ENCODE measurements at regions not wholly inside any gene's neighbourhood (a gene's known extent, or its start where the extent isn't known, plus 50 kb on each side); places are given as distances from the start of the nearest gene placed in this dataset.
"Not testable (repeated sequence)": the region's sequence is repeated elsewhere in the genome, so short reads cannot be mapped to it uniquely, and the experiment has no call there.

GRCh38 chr2:64923385-64923710 is 65.9 kb upstream of the SLC1A4 start:
- Histone ChIP-seq H3K36me3 (ENCODE audit: control insufficient read depth in 2 of 2, extremely low read depth in 1 of 2, insufficient read depth in 1 of 2, low read length in 1 of 2) (no peaks in the 10 kb centered on the region), H3K27ac (ENCODE audit: low read length) (no peak overlapping the region), H3K27me3 (replicated peaks in 1 of 2; ENCODE audit: control insufficient read depth in 2 of 2, extremely low read depth in 1 of 2, insufficient read depth in 2 of 2, low read length in 1 of 2) (peaks cover 0 to 4% of the 10 kb centered on the region in 2 experiments), H3K4me1 (ENCODE audit: control insufficient read depth in 1 of 2, extremely low read depth in 1 of 2, insufficient read depth in 2 of 2, low read length in 2 of 2) (peaks cover 0 to 6% of the 10 kb centered on the region in 2 experiments), H3K4me3 (ENCODE audit: control insufficient read depth in 1 of 2, extremely low read depth in 1 of 2, low read length in 1 of 2) (no peak overlapping the region), H3K9me3 (no peaks in the 10 kb centered on the region)
- WGBS (ENCODE audit: insufficient coverage) = 100% methylated on average over 1 of the region's 2 CpGs
- POLR2A ChIA-PET = no interaction called here
- Mint-ChIP-seq H3K27me3 (no peaks in the 10 kb centered on the region), H3K36me3 (peaks cover 3% of the 10 kb centered on the region), H3K27ac (no peak overlapping the region), H3K4me3 (no peak overlapping the region), H3K4me1 (peaks cover 0 to 11% (median 5%) of the 10 kb centered on the region in 3 donors), H3K9me3 (peaks cover 0 to 12% (median 8%) of the 10 kb centered on the region in 3 donors)
- ATAC-seq (replicated peaks in 1 of 4) = no peak
- CTCF ChIA-PET = no interaction called here
- no peak for DNase-seq

- no peak overlapping the region for H3K27ac ChIP-seq (ENCODE audit: low read length)
- Mint-ChIP-seq H3K9me3 (peaks cover 0 to 12% (median 8%) of the 10 kb centered on the region in 3 donors), H3K27me3 (no peaks in the 10 kb centered on the region), H3K4me1 (peaks cover 0 to under 1% (median 0%) of the 10 kb centered on the region in 3 donors), H3K27ac (no peak overlapping the region), H3K36me3 (peaks cover 3% of the 10 kb centered on the region), H3K4me3 (no peak overlapping the region)
- ATAC-seq (replicated peaks in 1 of 4) (no peak), DNase-seq (no peak)
- no peaks in the 10 kb centered on the region for H3K4me1 ChIP-seq (ENCODE audit: control insufficient read depth in 1 of 2, extremely low read depth in 1 of 2, insufficient read depth in 2 of 2, low read length in 2 of 2)
- no peak overlapping the region for H3K4me3 ChIP-seq (ENCODE audit: control insufficient read depth in 1 of 2, extremely low read depth in 1 of 2, low read length in 1 of 2)
- ChIA-PET POLR2A (interaction anchor here in 1 of 2 donors (0.5 to 0.6 kb wide), 2 partner anchors 337 to 559 kb away, joined by 3 to 4 read pairs; no protein-coding TSS in a partner anchor), CTCF (interaction anchor here in 1 of 2 donors (0.5 to 0.8 kb wide), 3 partner anchors 22 to 173 kb away, joined by 3 read pairs; partner anchors contain the start of gene CEP68)
- peaks cover 0 to 4% of the 10 kb centered on the region in 2 experiments for H3K27me3 ChIP-seq (replicated peaks in 1 of 2; ENCODE audit: control insufficient read depth in 2 of 2, extremely low read depth in 1 of 2, insufficient read depth in 2 of 2, low read length in 1 of 2)
- WGBS (ENCODE audit: insufficient coverage) = 86% methylated on average over 1 of the region's 6 CpGs
- H3K36me3 ChIP-seq (ENCODE audit: control insufficient read depth in 2 of 2, extremely low read depth in 1 of 2, insufficient read depth in 1 of 2, low read length in 1 of 2) = no peaks in the 10 kb centered on the region
- no peaks in the 10 kb centered on the region for H3K9me3 ChIP-seq
Measured at GRCh38 chr2:64924170-64924934, 64.8 kb upstream of the SLC1A4 start.

GRCh38 chr2:64925930-64926722 is 63.1 kb upstream of the SLC1A4 start:
- ChIA-PET POLR2A (interaction anchor here (0.5 to 0.7 kb wide), 2 partner anchors 22 to 132 kb away, joined by 3 to 6 read pairs; no protein-coding TSS in a partner anchor), CTCF (interaction anchor here in 1 of 2 donors (0.6 kb wide), 1 partner anchor 155 kb away, joined by 4 read pairs; no protein-coding TSS in a partner anchor)
- H3K4me1 ChIP-seq (ENCODE audit: control insufficient read depth in 1 of 2, extremely low read depth in 1 of 2, insufficient read depth in 2 of 2, low read length in 2 of 2); ATAC-seq (replicated peaks in 1 of 4); H3K9me3 ChIP-seq; H3K36me3 Mint-ChIP-seq; H3K4me3 Mint-ChIP-seq; H3K4me3 ChIP-seq (ENCODE audit: control insufficient read depth in 1 of 2, extremely low read depth in 1 of 2, low read length in 1 of 2); H3K27me3 ChIP-seq (replicated peaks in 1 of 2; ENCODE audit: control insufficient read depth in 2 of 2, extremely low read depth in 1 of 2, insufficient read depth in 2 of 2, low read length in 1 of 2); H3K36me3 ChIP-seq (ENCODE audit: control insufficient read depth in 2 of 2, extremely low read depth in 1 of 2, insufficient read depth in 1 of 2, low read length in 1 of 2); DNase-seq; H3K27me3 Mint-ChIP-seq; H3K27ac ChIP-seq (ENCODE audit: low read length); H3K27ac Mint-ChIP-seq; H3K4me1 Mint-ChIP-seq: not testable (repeated sequence)
- 100% methylated on average over 2 of the region's 2 CpGs for WGBS (ENCODE audit: insufficient coverage)
- H3K9me3 Mint-ChIP-seq = peaks cover 0 to 12% (median 8%) of the 10 kb centered on the region in 3 donors

- WGBS (ENCODE audit: insufficient coverage) = no CpG with 5 or more reads among the region's 1 CpG
- Mint-ChIP-seq H3K9me3 (peaks cover 0 to 12% (median 8%) of the 10 kb centered on the region in 3 donors), H3K27ac (no peak overlapping the region), H3K36me3 (peaks cover 3% of the 10 kb centered on the region), H3K4me1 (peaks cover 0 to 7% (median 2%) of the 10 kb centered on the region in 3 donors), H3K27me3 (peaks cover 0 to 6% of the 10 kb centered on the region in 2 donors), H3K4me3 (no peak overlapping the region)
- ChIA-PET POLR2A (no interaction called here), CTCF (interaction anchor here in 1 of 2 donors (0.6 kb wide), 1 partner anchor 136 kb away, joined by 5 read pairs; no protein-coding TSS in a partner anchor)
- H3K27me3 ChIP-seq (replicated peaks in 1 of 2; ENCODE audit: control insufficient read depth in 2 of 2, extremely low read depth in 1 of 2, insufficient read depth in 2 of 2, low read length in 1 of 2) = no peaks in the 10 kb centered on the region
- H3K36me3 ChIP-seq (ENCODE audit: control insufficient read depth in 2 of 2, extremely low read depth in 1 of 2, insufficient read depth in 1 of 2, low read length in 1 of 2) = no peaks in the 10 kb centered on the region
- H3K27ac ChIP-seq (ENCODE audit: low read length) = no peak overlapping the region
- ATAC-seq (replicated peaks in 1 of 4) (no peak), DNase-seq (no peak)
- no peaks in the 10 kb centered on the region for H3K4me1 ChIP-seq (ENCODE audit: control insufficient read depth in 1 of 2, extremely low read depth in 1 of 2, insufficient read depth in 2 of 2, low read length in 2 of 2)
- H3K9me3 ChIP-seq = no peaks in the 10 kb centered on the region
- H3K4me3 ChIP-seq (ENCODE audit: control insufficient read depth in 1 of 2, extremely low read depth in 1 of 2, low read length in 1 of 2) = no peak overlapping the region
Measured at GRCh38 chr2:64928813-64929212, 60.4 kb upstream of the SLC1A4 start.

GRCh38 chr2:64929333-64929732 is 59.9 kb upstream of the SLC1A4 start:
- POLR2A ChIA-PET = no interaction called here

GRCh38 chr2:64930258-64930671 is 58.9 kb upstream of the SLC1A4 start:
- Histone ChIP-seq H3K36me3 (ENCODE audit: control insufficient read depth in 2 of 2, extremely low read depth in 1 of 2, insufficient read depth in 1 of 2, low read length in 1 of 2) (no peaks in the 10 kb centered on the region), H3K27ac (ENCODE audit: low read length) (no peak overlapping the region), H3K27me3 (replicated peaks in 1 of 2; ENCODE audit: control insufficient read depth in 2 of 2, extremely low read depth in 1 of 2, insufficient read depth in 2 of 2, low read length in 1 of 2) (no peaks in the 10 kb centered on the region), H3K4me3 (ENCODE audit: control insufficient read depth in 1 of 2, extremely low read depth in 1 of 2, low read length in 1 of 2) (no peak overlapping the region), H3K4me1 (ENCODE audit: control insufficient read depth in 1 of 2, extremely low read depth in 1 of 2, insufficient read depth in 2 of 2, low read length in 2 of 2) (no peaks in the 10 kb centered on the region), H3K9me3 (no peaks in the 10 kb centered on the region)
- no CpG with 5 or more reads among the region's 1 CpG for WGBS (ENCODE audit: insufficient coverage)
- Mint-ChIP-seq H3K27ac (no peak overlapping the region), H3K27me3 (peaks cover 0 to 6% of the 10 kb centered on the region in 2 donors), H3K36me3 (peaks cover 3% of the 10 kb centered on the region), H3K4me3 (no peak overlapping the region), H3K4me1 (peaks cover 0 to 7% (median 4%) of the 10 kb centered on the region in 3 donors), H3K9me3 (peaks cover 0 to 12% (median 8%) of the 10 kb centered on the region in 3 donors)
- ChIA-PET POLR2A (no interaction called here), CTCF (no interaction called here)
- ATAC-seq (replicated peaks in 1 of 4) = no peak
- DNase-seq = no peak

More at GRCh38 chr2:64929333-64929732, 59.9 kb upstream of the SLC1A4 start:
- H3K9me3 Mint-ChIP-seq = peaks cover 0 to 12% (median 8%) of the 10 kb centered on the region in 3 donors
- Histone ChIP-seq H3K27me3 (replicated peaks in 1 of 2; ENCODE audit: control insufficient read depth in 2 of 2, extremely low read depth in 1 of 2, insufficient read depth in 2 of 2, low read length in 1 of 2) (no peaks in the 10 kb centered on the region), H3K4me3 (ENCODE audit: control insufficient read depth in 1 of 2, extremely low read depth in 1 of 2, low read length in 1 of 2) (no peak overlapping the region), H3K36me3 (ENCODE audit: control insufficient read depth in 2 of 2, extremely low read depth in 1 of 2, insufficient read depth in 1 of 2, low read length in 1 of 2) (no peaks in the 10 kb centered on the region), H3K9me3 (no peaks in the 10 kb centered on the region), H3K4me1 (ENCODE audit: control insufficient read depth in 1 of 2, extremely low read depth in 1 of 2, insufficient read depth in 2 of 2, low read length in 2 of 2) (no peaks in the 10 kb centered on the region), H3K27ac (ENCODE audit: low read length) (no peak overlapping the region)
- ATAC-seq (replicated peaks in 1 of 4) (no peak), DNase-seq (no peak)
- H3K36me3 Mint-ChIP-seq = peaks cover 3% of the 10 kb centered on the region
- CTCF ChIA-PET = no interaction called here
- H3K4me1 Mint-ChIP-seq = peaks cover 0 to 7% (median 2%) of the 10 kb centered on the region in 3 donors
- H3K27me3 Mint-ChIP-seq = peaks cover 0 to 6% of the 10 kb centered on the region in 2 donors
- H3K27ac Mint-ChIP-seq = no peak overlapping the region
- no peak overlapping the region for H3K4me3 Mint-ChIP-seq
- 100% methylated on average over 1 of the region's 1 CpG for WGBS (ENCODE audit: insufficient coverage)

All from T-cell (primary cell).